Right lobe of liver (tissue), 4 donors: ENCODE measurements at regions not wholly inside any gene's neighbourhood (a gene's known extent, or its start where the extent isn't known, plus 50 kb on each side); places are given as distances from the start of the nearest gene placed in this dataset.

Experiments
- POLR2A ChIP-seq: fragments of 450-650 bp; IDR thresholded peaks from one replicate; pipeline ENCODE4 v1.6.1; 2017; ENCODE audit warnings: antibody characterized with exemption, mild to moderate bottlenecking
- TF ChIP-seq, protein P1 (sequence below), 4 donors: fragments of 200-600 bp in 3 of 4; fragments of 450-650 bp in 1 of 4; IDR thresholded peaks; one replicate each; pipeline versions ENCODE4 v1.5.1 to v1.8.0; 2016 to 2022; ENCODE audit warnings: antibody characterized with exemption in 4 of 4, mild to moderate bottlenecking in 2 of 4
- donor health status: DM: no; HTN: no; CAD: no.
- donor health status: DM: no; HTN: no; CAD: no.
- donor health status: DM: no; HTN: yes; CAD: no.

DNA sequence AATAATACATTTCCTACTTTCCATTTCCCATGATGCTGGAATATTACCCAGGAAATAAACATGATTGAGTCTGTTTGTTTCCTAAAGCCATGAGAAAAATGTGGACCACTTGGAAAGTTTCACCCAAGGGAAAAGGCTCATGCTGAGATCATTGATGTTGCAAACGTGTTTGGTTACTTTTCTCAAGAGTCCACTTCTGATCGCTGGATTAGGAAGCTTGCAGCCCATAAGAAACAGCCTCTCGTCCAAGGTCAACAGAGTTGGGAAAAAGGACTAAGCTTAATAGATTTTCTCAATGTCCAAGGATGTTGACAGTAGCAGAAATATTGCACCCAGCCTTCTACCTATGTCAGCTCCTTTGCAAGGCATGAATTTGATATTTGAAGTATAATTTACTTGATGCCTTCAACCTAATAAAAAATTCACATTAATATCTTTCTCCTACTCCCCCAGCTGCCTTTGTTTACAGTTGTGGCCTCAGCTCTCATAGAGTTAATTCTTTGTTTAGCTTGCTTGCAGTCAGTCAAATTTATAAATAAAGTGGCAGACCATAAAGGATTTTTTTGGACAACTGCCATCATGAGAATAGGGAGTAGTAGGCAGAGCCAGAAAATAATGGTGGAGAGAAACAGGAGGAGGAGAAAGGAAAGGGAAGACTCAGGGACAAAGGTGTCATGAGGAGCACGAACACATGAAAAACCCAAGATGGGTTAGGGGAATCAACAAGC, 65.6 kb upstream of the BLTP1 start:
- no peak for TF ChIP-seq POLR2A
- TF ChIP-seq, protein P1, sequence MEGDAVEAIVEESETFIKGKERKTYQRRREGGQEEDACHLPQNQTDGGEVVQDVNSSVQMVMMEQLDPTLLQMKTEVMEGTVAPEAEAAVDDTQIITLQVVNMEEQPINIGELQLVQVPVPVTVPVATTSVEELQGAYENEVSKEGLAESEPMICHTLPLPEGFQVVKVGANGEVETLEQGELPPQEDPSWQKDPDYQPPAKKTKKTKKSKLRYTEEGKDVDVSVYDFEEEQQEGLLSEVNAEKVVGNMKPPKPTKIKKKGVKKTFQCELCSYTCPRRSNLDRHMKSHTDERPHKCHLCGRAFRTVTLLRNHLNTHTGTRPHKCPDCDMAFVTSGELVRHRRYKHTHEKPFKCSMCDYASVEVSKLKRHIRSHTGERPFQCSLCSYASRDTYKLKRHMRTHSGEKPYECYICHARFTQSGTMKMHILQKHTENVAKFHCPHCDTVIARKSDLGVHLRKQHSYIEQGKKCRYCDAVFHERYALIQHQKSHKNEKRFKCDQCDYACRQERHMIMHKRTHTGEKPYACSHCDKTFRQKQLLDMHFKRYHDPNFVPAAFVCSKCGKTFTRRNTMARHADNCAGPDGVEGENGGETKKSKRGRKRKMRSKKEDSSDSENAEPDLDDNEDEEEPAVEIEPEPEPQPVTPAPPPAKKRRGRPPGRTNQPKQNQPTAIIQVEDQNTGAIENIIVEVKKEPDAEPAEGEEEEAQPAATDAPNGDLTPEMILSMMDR (IDR thresholded peaks at IDR 0.05): no peak
